PC-9 (cell line): ENCODE measurements at regions not wholly inside any gene's neighbourhood (a gene's known extent, or its start where the extent isn't known, plus 50 kb on each side); places are given as distances from the start of the nearest gene placed in this dataset.

ENCODE experiments used
- CTCF ChIP-seq: fragments of 200-600 bp; sonication (generic); conservative IDR thresholded peaks from 2 replicates; pipeline ENCODE4 v1.6.1; 2017; ENCODE audit warnings: mixed run types, antibody characterized with exemption, mild to moderate bottlenecking, moderate library complexity
- EZH2 ChIP-seq: fragments of 200-600 bp; sonication (generic); IDR thresholded peaks from 2 replicates; pipeline ENCODE4 v1.8.0; 2017; ENCODE audit warnings: antibody characterized with exemption, low read depth

- TF ChIP-seq CTCF: no peak
- no peak for TF ChIP-seq EZH2
Observed at GRCh38 chr18:39211461-39211860, 1645.9 kb upstream of the CELF4 start.
